GM23338 (cell line): ENCODE measurements at regions not wholly inside any gene's neighbourhood (a gene's known extent, or its start where the extent isn't known, plus 50 kb on each side); places are given as distances from the start of the nearest gene placed in this dataset.

ENCODE experiments used
- ATAC-seq: fragments of 200-7000 bp; cut with Tn5 transposase; 3 replicates; pipeline ENCODE4 v1.9.1; 2020
- DNase-seq: peaks from one replicate; pipeline ENCODE4 v3.0.0-alpha.2; 2015; ENCODE audit warnings: low spot score
- H2AFZ ChIP-seq: fragments of 200-600 bp; sonication (generic); 2 replicates; pipeline ENCODE4 v1.8.0; 2016; ENCODE audit warnings: antibody characterized with exemption, mild to moderate bottlenecking, moderate library complexity
- H3F3A ChIP-seq: fragments of 200-600 bp; sonication (generic); replicated peaks from 2 replicates; pipeline ENCODE4 v1.8.0; 2017; ENCODE audit warnings: antibody characterized with exemption, mixed run types, low read depth
- H3K27ac ChIP-seq: fragments of 200-600 bp; sonication (generic); 2 replicates; pipeline ENCODE4 v1.6.1; 2016; ENCODE audit warnings: low read depth
- H3K27me3 ChIP-seq: fragments of 200-600 bp; sonication (generic); 2 replicates; pipeline ENCODE4 v1.8.0; 2016; ENCODE audit warnings: mild to moderate bottlenecking, mixed run types, moderate library complexity; ENCODE audit not compliant: insufficient read depth
- H3K36me3 ChIP-seq: fragments of 200-600 bp; sonication (generic); 2 replicates; pipeline ENCODE4 v1.8.0; 2016; ENCODE audit warnings: mild to moderate bottlenecking; ENCODE audit not compliant: insufficient read depth
- H3K4me1 ChIP-seq: fragments of 200-600 bp; sonication (generic); 2 replicates; pipeline ENCODE4 v1.8.0; 2016; ENCODE audit warnings: mild to moderate bottlenecking, moderate library complexity; ENCODE audit not compliant: insufficient read depth
- H3K4me2 ChIP-seq: fragments of 200-600 bp; sonication (generic); 2 replicates; pipeline ENCODE4 v1.7.1; 2017; ENCODE audit warnings: mixed run types
- H3K4me3 ChIP-seq: fragments of 200-600 bp; sonication (generic); 2 replicates; pipeline ENCODE4 v1.6.1; 2016; ENCODE audit warnings: mixed run types
- H3K79me2 ChIP-seq: fragments of 200-600 bp; sonication (generic); replicated peaks from 2 replicates; pipeline ENCODE4 v1.8.0; 2017; ENCODE audit warnings: mild to moderate bottlenecking; ENCODE audit not compliant: insufficient read depth
- H3K9me2 ChIP-seq: fragments of 200-600 bp; sonication (generic); 2 replicates; pipeline ENCODE4 v1.8.0; 2017; ENCODE audit not compliant: insufficient read depth
- H4K20me1 ChIP-seq: fragments of 200-600 bp; sonication (generic); replicated peaks from 2 replicates; pipeline ENCODE4 v1.8.0; 2017; ENCODE audit warnings: mild to moderate bottlenecking; ENCODE audit not compliant: insufficient read depth
- H3K27ac Mint-ChIP-seq: 2 replicates; pipeline ENCODE4 v1.8.0; 2020; ENCODE audit warnings: inconsistent platforms, mild to moderate bottlenecking, moderate library complexity, mixed read lengths
- H3K27me3 Mint-ChIP-seq: 3 replicates; pipeline ENCODE4 v1.8.0; 2022; ENCODE audit warnings: low read depth, mild to moderate bottlenecking, moderate library complexity, mixed read lengths, inconsistent platforms; ENCODE audit not compliant: insufficient read depth, poor library complexity
- H3K36me3 Mint-ChIP-seq: 3 replicates; pipeline ENCODE4 v1.8.0; 2021; ENCODE audit warnings: low read depth, mild to moderate bottlenecking, inconsistent platforms, moderate library complexity, mixed read lengths
- H3K4me1 Mint-ChIP-seq: 3 replicates; pipeline ENCODE4 v1.8.0; 2020; ENCODE audit warnings: mild to moderate bottlenecking, inconsistent platforms, mixed read lengths
- H3K4me3 Mint-ChIP-seq: 3 replicates; pipeline ENCODE4 v1.8.0; 2021; ENCODE audit warnings: moderate library complexity, mild to moderate bottlenecking, inconsistent platforms, mixed read lengths
- H3K9me3 Mint-ChIP-seq: 3 replicates; pipeline ENCODE4 v1.8.0; 2020; ENCODE audit warnings: moderate library complexity, mild to moderate bottlenecking, inconsistent platforms, mixed read lengths
- CREB1 ChIP-seq: fragments of 250-450 bp; sonication (Bioruptor Pico); IDR thresholded peaks from 2 replicates; pipeline ENCODE4 v1.5.0; 2020; ENCODE audit warnings: low read depth, mild to moderate bottlenecking, moderate library complexity
- CTCF ChIP-seq, 2 experiments: fragments of 200-600 bp in 1 of 2; sonication (generic) in 1 of 2; conservative IDR thresholded peaks; 2 replicates each; pipeline versions ENCODE4 v1.5.1 to v1.6.1; 2016 to 2017; ENCODE audit warnings: antibody characterized with exemption in 2 of 2, low read depth in 2 of 2, mild to moderate bottlenecking in 2 of 2, moderate library complexity in 1 of 2
- ETS1 ChIP-seq: IDR thresholded peaks from 2 replicates; pipeline ENCODE4 v1.6.1; 2016; ENCODE audit warnings: antibody characterized with exemption
- EZH2 ChIP-seq: fragments of 200-600 bp; sonication (generic); IDR thresholded peaks from one replicate; pipeline ENCODE4 v1.8.0; 2017; ENCODE audit warnings: antibody characterized with exemption, mild to moderate bottlenecking, low read depth; ENCODE audit not compliant: unreplicated experiment
- JUNB ChIP-seq: IDR thresholded peaks from one replicate; pipeline ENCODE4 v1.6.1; 2016; ENCODE audit warnings: antibody characterized with exemption; ENCODE audit not compliant: unreplicated experiment
- NANOG ChIP-seq: IDR thresholded peaks from 2 replicates; pipeline ENCODE4 v1.6.1; 2016; ENCODE audit warnings: antibody characterized with exemption, borderline replicate concordance
- POLR2AphosphoS5 ChIP-seq: IDR thresholded peaks from 2 replicates; pipeline ENCODE4 v1.6.1; 2016; ENCODE audit warnings: antibody characterized with exemption, low read depth
- REST ChIP-seq: IDR thresholded peaks from one replicate; pipeline ENCODE4 v1.6.1; 2018; ENCODE audit warnings: antibody characterized with exemption; ENCODE audit not compliant: unreplicated experiment
- ZNF114 ChIP-seq: fragments of 250-450 bp; sonication (Bioruptor Pico); IDR thresholded peaks from 2 replicates; pipeline ENCODE4 v1.5.0; 2020; ENCODE audit warnings: mild to moderate bottlenecking, moderate library complexity
- ZNF331 ChIP-seq: fragments of 250-450 bp; sonication (Bioruptor Pico); IDR thresholded peaks from 2 replicates; pipeline ENCODE4 v1.5.0; 2020; ENCODE audit warnings: low read depth, mild to moderate bottlenecking, moderate library complexity

GRCh38 chr22:22097727-22098228 lies 115.2 kb upstream of the TOP3B start:
- H3K4me2 ChIP-seq, result no peak overlapping the region
- no peak overlapping the region for H3K27ac ChIP-seq
- no peak overlapping the region for H3K4me3 ChIP-seq
- Mint-ChIP-seq H3K9me3 (0 out of 3 replicates have a peak, but pooled peaks cover 2% of the 10 kb centered on the region), H3K27me3 (peaks cover 85% of the 10 kb centered on the region), H3K4me1 (no peaks in the 10 kb centered on the region), H3K27ac (no peak overlapping the region), H3K4me3 (no peak overlapping the region), H3K36me3 (no peaks in the 10 kb centered on the region)
- H3K27me3 ChIP-seq, result peaks cover 100% of the 10 kb centered on the region
- H2AFZ ChIP-seq, result no peak overlapping the region
- no peaks in the 10 kb centered on the region for H3K4me1 ChIP-seq
- H3K79me2 ChIP-seq, result no peaks in the 10 kb centered on the region
- ATAC-seq, result no peak
- DNase-seq, result no peak
- H3K36me3 ChIP-seq, result no peaks in the 10 kb centered on the region
- TF ChIP-seq POLR2AphosphoS5, result no peak
- TF ChIP-seq EZH2, result no peak
- no peak for TF ChIP-seq CTCF (conservative IDR thresholded peaks at IDR 0.05; ENCODE audit: low read depth in 2 of 2)
- no peak for TF ChIP-seq CREB1 (CRISPR knock-in tag)
- TF ChIP-seq ETS1, result no peak
- TF ChIP-seq JUNB, result no peak
- TF ChIP-seq NANOG, result no peak
- no peak for TF ChIP-seq REST
- TF ChIP-seq ZNF114 (CRISPR knock-in tag), result no peak
- TF ChIP-seq ZNF331, result no peak
- H3F3A ChIP-seq, result no peaks in the 10 kb centered on the region
- peaks cover 3% of the 10 kb centered on the region for H4K20me1 ChIP-seq
- no peaks in the 10 kb centered on the region for H3K9me2 ChIP-seq

DNA sequence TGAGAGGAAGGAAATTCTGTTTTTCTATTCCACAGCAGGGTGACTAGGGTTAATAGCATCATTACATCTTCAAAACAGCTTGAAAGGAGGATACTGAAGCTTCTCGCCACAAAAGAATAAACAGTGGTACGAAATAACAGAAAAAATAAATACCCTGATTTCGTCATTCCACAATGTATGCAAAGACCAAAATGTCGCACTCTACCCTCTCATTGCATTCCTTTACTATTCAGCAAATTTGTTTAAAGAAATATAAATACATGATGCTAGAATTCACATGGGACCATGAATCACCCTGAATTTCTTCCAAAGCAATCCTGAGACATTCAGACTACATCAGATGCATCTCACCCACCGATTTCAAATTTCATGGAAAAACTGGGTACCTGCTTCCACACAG lies 112.3 kb upstream of the TOP3B start:
- peaks cover 96% of the 10 kb centered on the region for H3K27me3 Mint-ChIP-seq
- no peak overlapping the region for H3K4me3 Mint-ChIP-seq
- Histone ChIP-seq H3K4me3 (no peak overlapping the region), H3K4me1 (no peaks in the 10 kb centered on the region), H3K27me3 (peaks cover 100% of the 10 kb centered on the region), H3K9me2 (no peaks in the 10 kb centered on the region), H3F3A (no peaks in the 10 kb centered on the region), H2AFZ (no peak overlapping the region), H3K36me3 (no peaks in the 10 kb centered on the region), H4K20me1 (peaks cover 3% of the 10 kb centered on the region), H3K27ac (no peak overlapping the region), H3K79me2 (no peaks in the 10 kb centered on the region), H3K4me2 (no peak overlapping the region)
- H3K4me1 Mint-ChIP-seq, result no peaks in the 10 kb centered on the region
- H3K27ac Mint-ChIP-seq, result no peak overlapping the region
- no peaks in the 10 kb centered on the region for H3K9me3 Mint-ChIP-seq
- no peaks in the 10 kb centered on the region for H3K36me3 Mint-ChIP-seq
- no peak for DNase-seq
- no peak for ATAC-seq
- TF ChIP-seq ZNF114 (CRISPR knock-in tag), result no peak
- TF ChIP-seq CREB1 (CRISPR knock-in tag), result no peak
- no peak for TF ChIP-seq JUNB
- no peak for TF ChIP-seq EZH2
- no peak for TF ChIP-seq NANOG
- TF ChIP-seq POLR2AphosphoS5, result no peak
- no peak for TF ChIP-seq REST
- no peak for TF ChIP-seq CTCF (conservative IDR thresholded peaks at IDR 0.05; ENCODE audit: low read depth in 2 of 2)
